CD14-positive monocyte (primary cell): ENCODE measurements at regions not wholly inside any gene's neighbourhood (a gene's known extent, or its start where the extent isn't known, plus 50 kb on each side); places are given as distances from the start of the nearest gene placed in this dataset.

Experiments used
- DNase-seq, 3 donors: peaks; one replicate each; pipeline ENCODE4 v3.0.0-alpha.2; 2011 to 2022
- H2AFZ ChIP-seq: 2 replicates; pipeline ENCODE4 v1.6.0; 2012; ENCODE audit warnings: mild to moderate bottlenecking, low read depth, low read length, inconsistent platforms; ENCODE audit not compliant: insufficient read depth, poor library complexity, severe bottlenecking
- H3K27ac ChIP-seq, 2 donors: 1 replicate in 1 of 2; 2 replicates in 1 of 2; pipeline ENCODE4 v1.5.1; 2012 to 2013; ENCODE audit warnings: low read length in 2 of 2, control low read depth in 1 of 2, inconsistent platforms in 1 of 2, low read depth in 1 of 2, mild to moderate bottlenecking in 1 of 2
- H3K27me3 ChIP-seq, 2 donors: one replicate each; pipeline versions ENCODE4 v1.6.0 to v1.6.1; 2011 to 2013; ENCODE audit warnings: low read length in 2 of 2; ENCODE audit not compliant: control insufficient read depth in 2 of 2, insufficient read depth in 2 of 2
- H3K36me3 ChIP-seq, 2 donors: replicated peaks in 1 of 2; 1 replicate in 1 of 2; 2 replicates in 1 of 2; pipeline versions ENCODE4 v1.5.1 to v1.6.1; 2012 to 2013; ENCODE audit warnings: low read length in 2 of 2, control low read depth in 1 of 2, inconsistent platforms in 1 of 2, mild to moderate bottlenecking in 1 of 2; ENCODE audit not compliant: insufficient read depth in 2 of 2, control insufficient read depth in 1 of 2
- H3K4me1 ChIP-seq, 2 donors: 1 replicate in 1 of 2; 2 replicates in 1 of 2; pipeline versions ENCODE4 v1.5.1 to v1.6.1; 2012 to 2013; ENCODE audit warnings: low read length in 2 of 2, control low read depth in 1 of 2, inconsistent platforms in 1 of 2, mild to moderate bottlenecking in 1 of 2, moderate library complexity in 1 of 2; ENCODE audit not compliant: insufficient read depth in 2 of 2, control insufficient read depth in 1 of 2
- H3K4me2 ChIP-seq: replicated peaks from 2 replicates; pipeline ENCODE3; 2012; ENCODE audit warnings: low read length, moderate library complexity, mild to moderate bottlenecking; ENCODE audit not compliant: poor library complexity, severe bottlenecking; ENCODE audit errors: extremely low read depth
- H3K4me3 ChIP-seq, 3 experiments: fragments of 200-600 bp in 1 of 3; sonication (generic) in 1 of 3; replicated peaks in 1 of 3; 1 replicate in 2 of 3; 2 replicates in 1 of 3; pipeline ENCODE4 v1.5.1; 2011 to 2013; ENCODE audit warnings: low read length in 3 of 3, mild to moderate bottlenecking in 3 of 3, control low read depth in 2 of 3, low read depth in 2 of 3, inconsistent platforms in 1 of 3, moderate library complexity in 1 of 3
- H3K79me2 ChIP-seq: 2 replicates; pipeline ENCODE4 v1.6.0; 2012; ENCODE audit warnings: mild to moderate bottlenecking, control low read depth, inconsistent platforms, low read length, moderate library complexity; ENCODE audit not compliant: insufficient read depth
- H3K9ac ChIP-seq: 2 replicates; pipeline ENCODE4 v1.6.0; 2017; ENCODE audit warnings: low read length, mild to moderate bottlenecking; ENCODE audit not compliant: insufficient read depth, poor library complexity, severe bottlenecking
- H3K9me3 ChIP-seq, 2 donors: replicated peaks in 1 of 2; 1 replicate in 1 of 2; 2 replicates in 1 of 2; pipeline versions ENCODE4 v1.5.1 to v1.6.1; 2012 to 2013; ENCODE audit warnings: low read length in 2 of 2, control low read depth in 1 of 2; ENCODE audit not compliant: control insufficient read depth in 1 of 2, insufficient read depth in 1 of 2
- H4K20me1 ChIP-seq: 2 replicates; pipeline ENCODE4 v1.6.0; 2012; ENCODE audit warnings: mild to moderate bottlenecking, low read length, control low read depth, moderate library complexity; ENCODE audit not compliant: insufficient read depth
- H3K27ac Mint-ChIP-seq, 7 donors: one replicate each; pipeline ENCODE4 v1.8.0; 2020; ENCODE audit warnings: mild to moderate bottlenecking in 7 of 7, mixed read lengths in 7 of 7, moderate library complexity in 6 of 7, inconsistent platforms in 2 of 7
- H3K27me3 Mint-ChIP-seq, 3 donors: one replicate each; pipeline ENCODE4 v1.8.0; 2021 to 2022; ENCODE audit warnings: low read depth in 3 of 3, mild to moderate bottlenecking in 3 of 3, mixed read lengths in 3 of 3, moderate library complexity in 3 of 3, inconsistent platforms in 1 of 3
- H3K36me3 Mint-ChIP-seq, 2 donors: one replicate each; pipeline ENCODE4 v1.8.0; 2020; ENCODE audit warnings: mixed read lengths in 2 of 2, inconsistent platforms in 1 of 2, mild to moderate bottlenecking in 1 of 2
- H3K4me1 Mint-ChIP-seq: one replicate; pipeline ENCODE4 v1.8.0; 2020; ENCODE audit warnings: mild to moderate bottlenecking, mixed read lengths
- H3K4me3 Mint-ChIP-seq, 2 donors: one replicate each; pipeline ENCODE4 v1.8.0; 2020; ENCODE audit warnings: mild to moderate bottlenecking in 2 of 2, mixed read lengths in 2 of 2, moderate library complexity in 1 of 2
- H3K9me3 Mint-ChIP-seq, 7 donors: one replicate each; pipeline ENCODE4 v1.8.0; 2020 to 2022; ENCODE audit warnings: mixed read lengths in 7 of 7, mild to moderate bottlenecking in 6 of 7, moderate library complexity in 6 of 7, inconsistent platforms in 2 of 7
- CTCF ChIP-seq: fragments of 200-600 bp; IDR thresholded peaks from one replicate; pipeline ENCODE4 v1.8.0; 2022; ENCODE audit warnings: antibody characterized with exemption, mild to moderate bottlenecking
- WGBS: methylation state at CpG from one replicate; pipeline ENCODE4 v1.1.5; 2013; ENCODE audit warnings: missing lambda C conversion rate; ENCODE audit not compliant: insufficient coverage; 5-methylcytosine and 5-hydroxymethylcytosine counted together
- intact Hi-C, 2 donors: fragments of 100-400 bp; cut with micrococcal nuclease; formaldehyde crosslinking; loops; one replicate each; pipeline versions ENCODE4 v1.15.0 to v1.15.1; 2023

GRCh38 chr3:159634483-159634882 is 354.2 kb upstream of the IL12A start:
- Mint-ChIP-seq H3K27ac (no peak overlapping the region), H3K4me1 (no peaks in the 10 kb centered on the region), H3K9me3 (peaks cover 0 to 3% (median 0%) of the 10 kb centered on the region in 7 donors), H3K4me3 (no peak overlapping the region), H3K36me3 (no peaks in the 10 kb centered on the region), H3K27me3 (peaks cover 0 to 5% (median 0%) of the 10 kb centered on the region in 3 donors)
- no peaks in the 10 kb centered on the region for H3K79me2 ChIP-seq
- WGBS = 40% methylated on average over 1 of the region's 4 CpGs
- H3K27me3 ChIP-seq = no peaks in the 10 kb centered on the region
- no peak overlapping the region for H3K4me2 ChIP-seq
- no peaks in the 10 kb centered on the region for H3K9me3 ChIP-seq
- no peak for TF ChIP-seq CTCF
- H3K4me3 ChIP-seq = no peak overlapping the region
- no peak overlapping the region for H2AFZ ChIP-seq
- H3K27ac ChIP-seq = no peak overlapping the region
- DNase-seq = no peak
- H3K9ac ChIP-seq = no peak overlapping the region
- H3K4me1 ChIP-seq = no peaks in the 10 kb centered on the region
- H4K20me1 ChIP-seq = no peaks in the 10 kb centered on the region
- intact Hi-C loops = no loop called here
- no peaks in the 10 kb centered on the region for H3K36me3 ChIP-seq

DNA sequence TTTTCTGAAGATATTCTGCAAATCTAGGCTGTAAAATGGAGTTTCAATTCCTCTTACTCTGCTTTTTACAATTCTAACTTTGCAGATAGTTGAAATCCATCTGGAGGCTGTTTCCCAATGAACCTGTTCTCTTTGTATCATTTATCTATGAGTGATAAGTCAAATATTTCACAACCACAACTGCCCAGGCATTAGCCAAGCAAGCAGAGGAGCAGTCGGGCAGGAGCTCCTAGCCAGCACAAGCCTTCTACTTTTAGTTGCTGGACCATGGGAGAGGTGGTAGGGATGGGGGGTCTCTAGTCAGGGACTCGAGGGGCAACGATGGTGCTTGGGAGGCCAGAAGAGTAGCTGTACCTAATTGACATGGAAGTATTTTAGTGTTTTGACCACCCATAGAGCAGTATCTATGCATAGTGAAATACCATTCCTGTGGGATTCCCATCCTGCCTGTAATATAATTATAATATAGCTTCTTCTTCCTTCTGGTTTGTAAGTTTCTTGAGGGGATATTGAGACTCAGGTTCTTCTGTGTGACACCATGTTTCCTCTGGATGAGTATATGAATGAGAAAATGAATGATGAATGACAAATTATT is 353.5 kb upstream of the IL12A start:
- H3K27me3 ChIP-seq = no peaks in the 10 kb centered on the region
- Mint-ChIP-seq H3K36me3 (no peaks in the 10 kb centered on the region), H3K27ac (no peak overlapping the region), H3K27me3 (peaks cover 0 to 4% (median 0%) of the 10 kb centered on the region in 3 donors), H3K4me3 (no peak overlapping the region), H3K9me3 (peaks cover 0 to 3% (median 0%) of the 10 kb centered on the region in 7 donors), H3K4me1 (no peaks in the 10 kb centered on the region)
- no peaks in the 10 kb centered on the region for H3K79me2 ChIP-seq
- intact Hi-C loops = no loop called here
- no peak for DNase-seq
- TF ChIP-seq CTCF = no peak
- no peak overlapping the region for H2AFZ ChIP-seq
- no CpG with 5 or more reads among the region's 3 CpGs for WGBS
- no peak overlapping the region for H3K27ac ChIP-seq
- no peaks in the 10 kb centered on the region for H3K4me1 ChIP-seq
- H3K36me3 ChIP-seq = no peaks in the 10 kb centered on the region
- no peaks in the 10 kb centered on the region for H4K20me1 ChIP-seq
- no peak overlapping the region for H3K4me2 ChIP-seq
- H3K4me3 ChIP-seq = no peak overlapping the region
- H3K9ac ChIP-seq = no peak overlapping the region
- H3K9me3 ChIP-seq = no peaks in the 10 kb centered on the region
